DOHH2 (cell line): ENCODE measurements at regions not wholly inside any gene's neighbourhood (a gene's known extent, or its start where the extent isn't known, plus 50 kb on each side); places are given as distances from the start of the nearest gene placed in this dataset.

Experiments used
- H3F3A ChIP-seq: fragments of 200-600 bp; sonication (generic), shearing (Covaris generic); 2 replicates; pipeline ENCODE4 v1.6.0; 2016; ENCODE audit warnings: antibody characterized with exemption, mild to moderate bottlenecking; ENCODE audit not compliant: control insufficient read depth, insufficient read depth
- H3K27ac ChIP-seq: fragments of 200-600 bp; sonication (generic); 2 replicates; pipeline ENCODE4 v1.5.1; 2014; ENCODE audit warnings: low read depth, mild to moderate bottlenecking, low read length, moderate library complexity
- H3K27me3 ChIP-seq: fragments of 200-600 bp; sonication (generic); 2 replicates; pipeline ENCODE4 v1.6.1; 2014; ENCODE audit warnings: mild to moderate bottlenecking, low read length, mixed read lengths; ENCODE audit not compliant: control insufficient read depth
- H3K36me3 ChIP-seq: fragments of 200-600 bp; sonication (generic); 2 replicates; pipeline ENCODE4 v1.6.1; 2014; ENCODE audit warnings: mild to moderate bottlenecking, low read length, moderate library complexity, mixed read lengths; ENCODE audit not compliant: control insufficient read depth
- H3K4me1 ChIP-seq: fragments of 200-600 bp; sonication (generic); 2 replicates; pipeline ENCODE4 v1.6.1; 2014; ENCODE audit warnings: mild to moderate bottlenecking, low read length, mixed read lengths; ENCODE audit not compliant: control insufficient read depth
- H3K4me2 ChIP-seq: fragments of 200-600 bp; sonication (generic); 2 replicates; pipeline ENCODE4 v1.6.0; 2014; ENCODE audit warnings: mild to moderate bottlenecking, low read length, moderate library complexity
- H3K4me3 ChIP-seq: fragments of 200-600 bp; sonication (generic); 2 replicates; pipeline ENCODE4 v1.5.1; 2014; ENCODE audit warnings: mild to moderate bottlenecking, low read length, mixed read lengths
- H3K79me2 ChIP-seq: fragments of 200-600 bp; sonication (generic); 2 replicates; pipeline ENCODE4 v1.6.1; 2014; ENCODE audit warnings: mild to moderate bottlenecking, low read length, mixed read lengths; ENCODE audit not compliant: control insufficient read depth
- H3K9me2 ChIP-seq: fragments of 200-600 bp; sonication (generic); replicated peaks from 2 replicates; pipeline ENCODE4 v1.6.1; 2014; ENCODE audit warnings: mild to moderate bottlenecking, low read length, mixed read lengths; ENCODE audit not compliant: control insufficient read depth
- H3K9me3 ChIP-seq: fragments of 200-600 bp; sonication (generic); 2 replicates; pipeline ENCODE4 v1.6.1; 2014; ENCODE audit warnings: antibody characterized with exemption, low read length, mixed read lengths; ENCODE audit not compliant: control insufficient read depth, insufficient read depth
- H4K20me1 ChIP-seq: fragments of 200-600 bp; sonication (generic); 2 replicates; pipeline ENCODE4 v1.6.0; 2014; ENCODE audit warnings: low read depth, mild to moderate bottlenecking, antibody characterized with exemption, low read length, moderate library complexity; ENCODE audit not compliant: control insufficient read depth, insufficient read depth
- CTCF ChIP-seq: fragments of 200-600 bp; sonication (generic); IDR thresholded peaks from one replicate; pipeline ENCODE4 v1.5.1; 2014; ENCODE audit warnings: antibody characterized with exemption, mild to moderate bottlenecking, low read depth, low read length; ENCODE audit not compliant: poor library complexity, severe bottlenecking
- EZH2phosphoT487 ChIP-seq: fragments of 200-600 bp; sonication (generic); IDR thresholded peaks from 2 replicates; pipeline ENCODE4 v1.6.1; 2017; ENCODE audit warnings: borderline replicate concordance, mild to moderate bottlenecking, antibody characterized with exemption, low read length, moderate library complexity, mixed read lengths

- Histone ChIP-seq H3F3A (no peaks in the 10 kb centered on the region), H3K27ac (no peak overlapping the region), H3K4me2 (no peak overlapping the region), H3K79me2 (no peaks in the 10 kb centered on the region), H3K9me2 (no peaks in the 10 kb centered on the region; the same call in 1 of the 2 replicates), H4K20me1 (no peaks in the 10 kb centered on the region), H3K4me3 (no peak overlapping the region), H3K27me3 (no peaks in the 10 kb centered on the region), H3K36me3 (no peaks in the 10 kb centered on the region), H3K4me1 (no peaks in the 10 kb centered on the region), H3K9me3 (no peaks in the 10 kb centered on the region)
- TF ChIP-seq EZH2phosphoT487 (no peak), CTCF (no peak)
Measured at GRCh38 chr16:54381601-54382313, 95.2 kb upstream of the IRX3 start.

- H3K4me3 ChIP-seq, result no peak overlapping the region
- H3K4me2 ChIP-seq, result no peak overlapping the region
- no peaks in the 10 kb centered on the region for H3K4me1 ChIP-seq
- no peaks in the 10 kb centered on the region for H3F3A ChIP-seq
- H3K9me3 ChIP-seq, result no peaks in the 10 kb centered on the region
- H3K27me3 ChIP-seq, result no peaks in the 10 kb centered on the region
- H3K9me2 ChIP-seq, result no peaks in the 10 kb centered on the region; the same call in 1 of the 2 replicates
- no peaks in the 10 kb centered on the region for H4K20me1 ChIP-seq
- TF ChIP-seq CTCF (no peak), EZH2phosphoT487 (no peak)
- H3K36me3 ChIP-seq, result no peaks in the 10 kb centered on the region
- no peak overlapping the region for H3K27ac ChIP-seq
- no peaks in the 10 kb centered on the region for H3K79me2 ChIP-seq
Measured at GRCh38 chr16:54375071-54375470, 88.5 kb upstream of the IRX3 start.

- Histone ChIP-seq H3K36me3 (no peaks in the 10 kb centered on the region), H3K4me1 (no peaks in the 10 kb centered on the region), H3K9me2 (no peaks in the 10 kb centered on the region), H3K79me2 (no peaks in the 10 kb centered on the region), H3K27ac (no peak overlapping the region), H3K4me2 (no peak overlapping the region), H3K27me3 (no peaks in the 10 kb centered on the region), H3K9me3 (no peaks in the 10 kb centered on the region), H4K20me1 (no peaks in the 10 kb centered on the region), H3F3A (no peaks in the 10 kb centered on the region), H3K4me3 (no peak overlapping the region)
- TF ChIP-seq EZH2phosphoT487 (no peak), CTCF (no peak)
Measured at GRCh38 chr16:54373534-54374520, 87.2 kb upstream of the IRX3 start.
